Heart left ventricle (tissue), 13 donors: ENCODE measurements at regions not wholly inside any gene's neighbourhood (a gene's known extent, or its start where the extent isn't known, plus 50 kb on each side); places are given as distances from the start of the nearest gene placed in this dataset.

Source experiments
- POLR2A ChIP-seq, 2 donors: fragments of 450-650 bp; IDR thresholded peaks; one replicate each; pipeline ENCODE4 v1.6.1; 2017; ENCODE audit warnings: antibody characterized with exemption in 2 of 2, mild to moderate bottlenecking in 2 of 2, moderate library complexity in 2 of 2
- TF ChIP-seq, protein P1 (sequence below), 12 donors: fragments of 200-600 bp; sonication (generic) in 4 of 12; IDR thresholded peaks; one replicate each; pipeline versions ENCODE4 v1.5.0 to v1.8.0; 2018 to 2022; ENCODE audit warnings: antibody characterized with exemption in 12 of 12, mild to moderate bottlenecking in 5 of 12
- donor health status: ischemic (EF 13 %, LVEDD 7.1; RV severe dilation, severe dysfunction).
- donor health status: DM: no; HTN: yes; CAD: no.
- donor health status: DM: no; HTN: no; CAD: no.
- donor health status: ischemic (EF 25% LVEDD 6.9; RV normal size, moderate dysfunction).
- donor health status: ischemic (EF 25% LVEDD 5.7; RV mildly dilated, moderate dysfunction).
- donor health status: ischemic (EF 35%, LVEDD 5.7; RV mildly dilated, moderate dysfunction).
- donor health status: nonischemic (EF 11% LVEDD 7.7; RV severe dilation, severe dysfunction).
- donor health status: DM: yes; HTN: yes; CAD: no.
- donor health status: PGD.
- donor health status: ischemic (EF 29% LVEDD 5.4; RV normal size, mild dysfunction).
- donor health status: nonischemic (EF 23%, LVEDD 6.1; RV moderate dilation, normal function).

DNA sequence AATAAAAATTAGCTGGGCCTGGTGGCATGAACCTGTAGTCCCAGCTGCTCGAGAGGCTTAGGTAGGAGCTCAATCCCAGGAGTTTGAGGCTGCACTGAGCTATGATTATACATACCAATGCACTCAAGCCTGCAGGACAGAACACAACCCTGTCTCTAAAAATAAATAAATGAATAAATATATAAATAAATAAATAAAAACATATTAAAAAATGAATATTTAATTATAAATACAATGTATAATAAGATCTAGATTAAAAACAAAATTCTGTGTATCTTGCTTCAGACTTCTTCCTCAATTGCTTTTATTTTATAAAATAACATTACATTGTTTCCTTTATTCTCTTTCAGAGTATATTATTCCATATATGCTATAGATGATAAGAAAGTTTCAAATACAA lies 1964.1 kb downstream of the PCDH9 start:
- TF ChIP-seq, protein P1, sequence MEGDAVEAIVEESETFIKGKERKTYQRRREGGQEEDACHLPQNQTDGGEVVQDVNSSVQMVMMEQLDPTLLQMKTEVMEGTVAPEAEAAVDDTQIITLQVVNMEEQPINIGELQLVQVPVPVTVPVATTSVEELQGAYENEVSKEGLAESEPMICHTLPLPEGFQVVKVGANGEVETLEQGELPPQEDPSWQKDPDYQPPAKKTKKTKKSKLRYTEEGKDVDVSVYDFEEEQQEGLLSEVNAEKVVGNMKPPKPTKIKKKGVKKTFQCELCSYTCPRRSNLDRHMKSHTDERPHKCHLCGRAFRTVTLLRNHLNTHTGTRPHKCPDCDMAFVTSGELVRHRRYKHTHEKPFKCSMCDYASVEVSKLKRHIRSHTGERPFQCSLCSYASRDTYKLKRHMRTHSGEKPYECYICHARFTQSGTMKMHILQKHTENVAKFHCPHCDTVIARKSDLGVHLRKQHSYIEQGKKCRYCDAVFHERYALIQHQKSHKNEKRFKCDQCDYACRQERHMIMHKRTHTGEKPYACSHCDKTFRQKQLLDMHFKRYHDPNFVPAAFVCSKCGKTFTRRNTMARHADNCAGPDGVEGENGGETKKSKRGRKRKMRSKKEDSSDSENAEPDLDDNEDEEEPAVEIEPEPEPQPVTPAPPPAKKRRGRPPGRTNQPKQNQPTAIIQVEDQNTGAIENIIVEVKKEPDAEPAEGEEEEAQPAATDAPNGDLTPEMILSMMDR (IDR thresholded peaks at IDR 0.05), result no peak
- no peak for TF ChIP-seq POLR2A (IDR thresholded peaks at IDR 0.05)
